Neutrophil (primary cell): ENCODE measurements at regions not wholly inside any gene's neighbourhood (a gene's known extent, or its start where the extent isn't known, plus 50 kb on each side); places are given as distances from the start of the nearest gene placed in this dataset.

Experiments
- H3K27ac ChIP-seq: fragments of 200-600 bp; sonication (generic); 2 replicates; pipeline ENCODE4 v1.5.1; 2016; ENCODE audit warnings: mild to moderate bottlenecking, moderate library complexity
- H3K27me3 ChIP-seq: fragments of 200-600 bp; sonication (generic); 2 replicates; pipeline ENCODE4 v1.6.0; 2016; ENCODE audit warnings: mild to moderate bottlenecking
- H3K36me3 ChIP-seq: fragments of 200-600 bp; sonication (generic); 2 replicates; pipeline ENCODE4 v1.5.1; 2017
- H3K4me1 ChIP-seq, 2 experiments: fragments of 200-600 bp in 1 of 2; sonication (generic) in 1 of 2; 1 replicate in 1 of 2; 2 replicates in 1 of 2; pipeline versions ENCODE4 v1.5.1 to v1.6.1; 2013 to 2016; ENCODE audit warnings: low read depth in 1 of 2, low read length in 1 of 2, mild to moderate bottlenecking in 1 of 2, moderate library complexity in 1 of 2; ENCODE audit not compliant: control insufficient read depth in 1 of 2, insufficient read depth in 1 of 2
- H3K4me3 ChIP-seq, 2 experiments: fragments of 200-600 bp in 1 of 2; sonication (generic) in 1 of 2; 1 replicate in 1 of 2; 2 replicates in 1 of 2; pipeline ENCODE4 v1.5.1; 2013 to 2016; ENCODE audit warnings: low read depth in 1 of 2, low read length in 1 of 2, mild to moderate bottlenecking in 1 of 2, moderate library complexity in 1 of 2
- H3K9me3 ChIP-seq: fragments of 200-600 bp; sonication (generic); 2 replicates; pipeline ENCODE4 v1.5.1; 2016
- CTCF ChIP-seq: fragments of 200-600 bp; sonication (generic); IDR thresholded peaks from 2 replicates; pipeline ENCODE4 v1.5.1; 2016; ENCODE audit warnings: antibody characterized with exemption

DNA sequence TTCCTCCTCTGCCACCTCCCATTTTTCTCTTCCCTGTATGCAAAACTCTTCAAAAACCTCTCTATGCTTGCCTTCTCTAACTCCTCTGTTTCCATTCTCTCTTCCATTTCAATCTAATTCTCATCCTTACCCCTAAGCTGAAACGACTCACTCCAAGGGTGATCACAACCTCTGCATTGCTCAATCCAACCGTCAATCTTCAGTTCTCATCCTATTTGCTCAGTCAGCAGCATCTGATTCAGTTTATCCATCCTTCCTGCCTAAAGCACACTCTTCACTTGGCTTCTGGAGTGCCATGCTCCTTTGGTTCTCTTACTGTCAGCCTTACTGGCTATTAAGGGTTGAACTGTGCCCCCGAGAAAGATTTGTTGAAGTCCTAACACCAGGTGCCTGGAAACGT is 163.5 kb upstream of the NEBL start:
- Histone ChIP-seq H3K4me3 (no peak overlapping the region), H3K27me3 (peaks cover 8% of the 10 kb centered on the region), H3K9me3 (no peaks in the 10 kb centered on the region), H3K27ac (no peak overlapping the region), H3K4me1 (no peaks in the 10 kb centered on the region), H3K36me3 (no peaks in the 10 kb centered on the region)
- no peak for TF ChIP-seq CTCF

DNA sequence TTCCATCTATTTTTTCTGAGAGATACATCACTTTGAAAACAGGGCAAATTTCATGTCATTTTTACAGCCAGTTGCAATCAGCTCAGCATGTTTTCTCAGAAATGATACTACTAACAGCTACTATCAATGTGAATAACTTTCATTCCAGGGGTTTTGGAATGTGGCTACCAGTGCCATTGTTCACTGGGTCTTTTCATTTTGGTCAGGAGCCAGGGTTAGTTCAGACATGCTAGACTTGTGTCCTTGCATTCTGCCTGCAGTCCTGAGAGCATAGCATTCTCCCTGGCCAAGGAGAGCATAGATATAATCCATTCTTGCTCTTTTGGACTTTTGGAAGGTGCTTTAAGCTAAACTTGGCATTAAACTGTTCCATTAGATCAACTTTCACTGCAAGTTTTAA is 160.9 kb upstream of the NEBL start:
- no peaks in the 10 kb centered on the region for H3K27me3 ChIP-seq
- H3K9me3 ChIP-seq: no peaks in the 10 kb centered on the region
- H3K27ac ChIP-seq: no peak overlapping the region
- no peak overlapping the region for H3K4me3 ChIP-seq
- H3K4me1 ChIP-seq: no peaks in the 10 kb centered on the region
- TF ChIP-seq CTCF: no peak
- H3K36me3 ChIP-seq: no peaks in the 10 kb centered on the region

GRCh38 chr10:21057436-21057835 is 160.3 kb upstream of the NEBL start:
- no peak overlapping the region for H3K4me3 ChIP-seq
- no peak for TF ChIP-seq CTCF

GRCh38 chr10:21056461-21056860 is 159.3 kb upstream of the NEBL start:
- Histone ChIP-seq H3K9me3 (no peaks in the 10 kb centered on the region), H3K4me3 (no peak overlapping the region), H3K27me3 (no peaks in the 10 kb centered on the region), H3K36me3 (no peaks in the 10 kb centered on the region), H3K4me1 (no peaks in the 10 kb centered on the region), H3K27ac (no peak overlapping the region)
- TF ChIP-seq CTCF: no peak

More at GRCh38 chr10:21057436-21057835, 160.3 kb upstream of the NEBL start:
- no peaks in the 10 kb centered on the region for H3K9me3 ChIP-seq
- H3K27ac ChIP-seq: no peak overlapping the region
- no peaks in the 10 kb centered on the region for H3K27me3 ChIP-seq
- H3K36me3 ChIP-seq: no peaks in the 10 kb centered on the region
- no peaks in the 10 kb centered on the region for H3K4me1 ChIP-seq

GRCh38 chr10:21055339-21056135 is 158.4 kb upstream of the NEBL start:
- Histone ChIP-seq H3K27ac (no peak overlapping the region), H3K27me3 (no peaks in the 10 kb centered on the region), H3K9me3 (no peaks in the 10 kb centered on the region), H3K4me1 (no peaks in the 10 kb centered on the region), H3K36me3 (no peaks in the 10 kb centered on the region), H3K4me3 (no peak overlapping the region)
- TF ChIP-seq CTCF: no peak
